Muscle of leg (tissue), 3 donors: ENCODE measurements at regions not wholly inside any gene's neighbourhood (a gene's known extent, or its start where the extent isn't known, plus 50 kb on each side); places are given as distances from the start of the nearest gene placed in this dataset.

Experiments
- DNase-seq: peaks from one replicate; pipeline ENCODE4 v3.0.0; 2013
- H3K27ac ChIP-seq: one replicate; pipeline ENCODE4 v1.5.1; 2013; ENCODE audit warnings: mild to moderate bottlenecking, low read length, control low read depth
- H3K27me3 ChIP-seq: one replicate; pipeline ENCODE4 v1.6.1; 2013; ENCODE audit warnings: low read length; ENCODE audit not compliant: control insufficient read depth, insufficient read depth
- H3K36me3 ChIP-seq: one replicate; pipeline ENCODE4 v1.6.1; 2013; ENCODE audit warnings: low read length; ENCODE audit not compliant: control insufficient read depth, insufficient read depth
- H3K4me1 ChIP-seq: one replicate; pipeline ENCODE4 v1.6.1; 2013; ENCODE audit warnings: low read length; ENCODE audit not compliant: control insufficient read depth, insufficient read depth
- H3K4me3 ChIP-seq: one replicate; pipeline ENCODE4 v1.5.1; 2013; ENCODE audit warnings: low read length, control low read depth
- H3K9me3 ChIP-seq: replicated peaks from 2 replicates; pipeline ENCODE4 v1.6.1; 2013; ENCODE audit warnings: low read depth, low read length; ENCODE audit not compliant: control insufficient read depth
- WGBS: methylation state at CpG from one replicate; pipeline ENCODE4 v1.1.5; 2013; ENCODE audit warnings: missing lambda C conversion rate; ENCODE audit not compliant: insufficient coverage; 5-methylcytosine and 5-hydroxymethylcytosine counted together

GRCh38 chr1:193676996-193677549 lies 490.7 kb upstream of the B3GALT2 start:
- H3K36me3 ChIP-seq: no peaks in the 10 kb centered on the region
- H3K27ac ChIP-seq: no peak overlapping the region
- no peaks in the 10 kb centered on the region for H3K9me3 ChIP-seq
- WGBS: no CpG with 5 or more reads among the region's 2 CpGs
- no peak overlapping the region for H3K4me3 ChIP-seq
- H3K27me3 ChIP-seq: no peaks in the 10 kb centered on the region
- DNase-seq: no peak
- no peaks in the 10 kb centered on the region for H3K4me1 ChIP-seq

- DNase-seq: no peak
- no peaks in the 10 kb centered on the region for H3K9me3 ChIP-seq
- H3K27ac ChIP-seq: no peak overlapping the region
- WGBS: 75% methylated on average over 1 of the region's 7 CpGs
- H3K4me3 ChIP-seq: no peak overlapping the region
- H3K36me3 ChIP-seq: no peaks in the 10 kb centered on the region
- no peaks in the 10 kb centered on the region for H3K27me3 ChIP-seq
- no peaks in the 10 kb centered on the region for H3K4me1 ChIP-seq
Observed at GRCh38 chr1:193674292-193674944, 488.0 kb upstream of the B3GALT2 start.

GRCh38 chr1:193666485-193667083 lies 480.2 kb upstream of the B3GALT2 start:
- 79% methylated on average over 3 of the region's 7 CpGs for WGBS

GRCh38 chr1:193663965-193664364 lies 477.6 kb upstream of the B3GALT2 start:
- no peaks in the 10 kb centered on the region for H3K27me3 ChIP-seq
- H3K36me3 ChIP-seq: no peaks in the 10 kb centered on the region
- H3K9me3 ChIP-seq: no peaks in the 10 kb centered on the region
- H3K27ac ChIP-seq: no peak overlapping the region
- H3K4me3 ChIP-seq: no peak overlapping the region
- no peak for DNase-seq
- no peaks in the 10 kb centered on the region for H3K4me1 ChIP-seq

More at GRCh38 chr1:193666485-193667083, 480.2 kb upstream of the B3GALT2 start:
- Histone ChIP-seq H3K27ac (no peak overlapping the region), H3K9me3 (no peaks in the 10 kb centered on the region), H3K4me1 (no peaks in the 10 kb centered on the region), H3K4me3 (no peak overlapping the region), H3K36me3 (no peaks in the 10 kb centered on the region), H3K27me3 (no peaks in the 10 kb centered on the region)
- DNase-seq: no peak

GRCh38 chr1:193662030-193662429 lies 475.6 kb upstream of the B3GALT2 start:
- H3K4me3 ChIP-seq: no peak overlapping the region
- H3K27me3 ChIP-seq: no peaks in the 10 kb centered on the region
- no peaks in the 10 kb centered on the region for H3K4me1 ChIP-seq
- no peak overlapping the region for H3K27ac ChIP-seq
- WGBS: no CpG with 5 or more reads among the region's 2 CpGs
- H3K9me3 ChIP-seq: no peaks in the 10 kb centered on the region
- no peaks in the 10 kb centered on the region for H3K36me3 ChIP-seq
- DNase-seq: no peak

GRCh38 chr1:193661385-193661784 lies 475.0 kb upstream of the B3GALT2 start:
- Histone ChIP-seq H3K9me3 (no peaks in the 10 kb centered on the region), H3K4me3 (no peak overlapping the region), H3K27me3 (no peaks in the 10 kb centered on the region), H3K27ac (no peak overlapping the region), H3K4me1 (no peaks in the 10 kb centered on the region), H3K36me3 (no peaks in the 10 kb centered on the region)
- DNase-seq: no peak
- WGBS: no CpG with 5 or more reads among the region's 1 CpG

- Histone ChIP-seq H3K27me3 (no peaks in the 10 kb centered on the region), H3K36me3 (no peaks in the 10 kb centered on the region), H3K4me3 (no peak overlapping the region), H3K27ac (no peak overlapping the region), H3K9me3 (no peaks in the 10 kb centered on the region), H3K4me1 (no peaks in the 10 kb centered on the region)
- WGBS: 50% methylated on average over 1 of the region's 1 CpG
- no peak for DNase-seq
Observed at GRCh38 chr1:193660428-193660827, 474.0 kb upstream of the B3GALT2 start.

- WGBS: 86% methylated on average over 1 of the region's 1 CpG
- Histone ChIP-seq H3K4me1 (no peaks in the 10 kb centered on the region), H3K4me3 (no peak overlapping the region), H3K27me3 (no peaks in the 10 kb centered on the region), H3K27ac (no peak overlapping the region), H3K36me3 (no peaks in the 10 kb centered on the region), H3K9me3 (peaks cover 13% of the 10 kb centered on the region)
- DNase-seq: no peak
Observed at GRCh38 chr1:193658691-193659090, 472.3 kb upstream of the B3GALT2 start.

- DNase-seq: no peak
- WGBS: no CpG with 5 or more reads among the region's 1 CpG
- no peaks in the 10 kb centered on the region for H3K4me1 ChIP-seq
- H3K27ac ChIP-seq: no peak overlapping the region
- H3K36me3 ChIP-seq: no peaks in the 10 kb centered on the region
- H3K9me3 ChIP-seq: peaks cover 14% of the 10 kb centered on the region
- H3K27me3 ChIP-seq: no peaks in the 10 kb centered on the region
- H3K4me3 ChIP-seq: no peak overlapping the region
Observed at GRCh38 chr1:193658081-193658480, 471.7 kb upstream of the B3GALT2 start.

GRCh38 chr1:193657552-193657951 lies 471.1 kb upstream of the B3GALT2 start:
- H3K4me1 ChIP-seq: no peaks in the 10 kb centered on the region
- WGBS: no CpG with 5 or more reads among the region's 3 CpGs
- no peaks in the 10 kb centered on the region for H3K27me3 ChIP-seq
- DNase-seq: no peak
- H3K9me3 ChIP-seq: peaks cover 14% of the 10 kb centered on the region
- H3K4me3 ChIP-seq: no peak overlapping the region
- H3K36me3 ChIP-seq: no peaks in the 10 kb centered on the region
- no peak overlapping the region for H3K27ac ChIP-seq
